ENCODE measurements at regions not wholly inside any gene's neighbourhood (a gene's known extent, or its start where the extent isn't known, plus 50 kb on each side); places are given as distances from the start of the nearest gene placed in this dataset.

DNA sequence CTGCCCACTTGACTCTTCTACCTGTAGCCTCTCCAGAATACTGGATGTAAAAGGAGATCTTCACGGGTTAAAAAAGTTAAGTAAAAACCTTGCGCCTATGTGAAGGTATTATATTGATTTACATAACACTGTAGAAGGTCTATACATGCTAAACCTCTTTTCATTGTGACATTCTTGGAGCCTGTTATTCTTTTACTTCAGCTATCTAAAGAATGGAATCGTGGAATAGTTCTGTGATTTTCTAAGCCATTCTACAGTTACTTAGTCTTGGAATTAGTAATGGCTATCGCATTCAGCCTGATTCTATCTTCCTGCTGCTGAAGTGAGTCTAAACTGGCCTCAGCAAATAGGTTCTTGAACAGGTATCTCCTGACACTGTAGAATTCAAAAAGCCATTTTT lies 430.0 kb upstream of the DPH6 start:
- TF ChIP-seq CTCF (IDR thresholded peaks at IDR 0.05; ENCODE audit: borderline replicate concordance, extremely low read depth, low read length, poor library complexity, severe bottlenecking): no peak
- TF ChIP-seq EZH2 (IDR thresholded peaks at IDR 0.05; ENCODE audit: borderline replicate concordance, low read depth, low read length, severe bottlenecking): no peak

Measured in DND-41 (cell line).